IPS DF 6.9 (cell line): ENCODE measurements at regions not wholly inside any gene's neighbourhood (a gene's known extent, or its start where the extent isn't known, plus 50 kb on each side); places are given as distances from the start of the nearest gene placed in this dataset.

Experiments
- DNase-seq: peaks from one replicate; pipeline ENCODE4 v3.0.0-alpha.2; 2013; ENCODE audit warnings: low read depth, low spot score
- H3K27ac ChIP-seq: one replicate; pipeline ENCODE4 v1.5.1; 2013; ENCODE audit warnings: low read length, control low read depth
- H3K27me3 ChIP-seq: 2 replicates; pipeline ENCODE4 v1.6.1; 2013; ENCODE audit warnings: mild to moderate bottlenecking, low read length; ENCODE audit not compliant: control insufficient read depth, insufficient read depth
- H3K36me3 ChIP-seq: 2 replicates; pipeline ENCODE4 v1.6.1; 2013; ENCODE audit warnings: low read length; ENCODE audit not compliant: control insufficient read depth, insufficient read depth
- H3K4me1 ChIP-seq: 2 replicates; pipeline ENCODE4 v1.6.1; 2013; ENCODE audit warnings: low read length; ENCODE audit not compliant: control insufficient read depth, insufficient read depth
- H3K4me3 ChIP-seq: 2 replicates; pipeline ENCODE4 v1.5.1; 2013; ENCODE audit warnings: mild to moderate bottlenecking, low read length
- H3K9me3 ChIP-seq: 2 replicates; pipeline ENCODE4 v1.6.1; 2013; ENCODE audit warnings: low read length, inconsistent platforms; ENCODE audit not compliant: control insufficient read depth, insufficient read depth
- WGBS: extraction: QIAGEN DNeasy Blood & Tissue Kit; methylation state at CpG from one replicate; pipeline ENCODE4 v1.1.7; 2013; ENCODE audit warnings: mixed read lengths, missing lambda C conversion rate; ENCODE audit not compliant: insufficient read length, insufficient coverage; 5-methylcytosine and 5-hydroxymethylcytosine counted together

DNA sequence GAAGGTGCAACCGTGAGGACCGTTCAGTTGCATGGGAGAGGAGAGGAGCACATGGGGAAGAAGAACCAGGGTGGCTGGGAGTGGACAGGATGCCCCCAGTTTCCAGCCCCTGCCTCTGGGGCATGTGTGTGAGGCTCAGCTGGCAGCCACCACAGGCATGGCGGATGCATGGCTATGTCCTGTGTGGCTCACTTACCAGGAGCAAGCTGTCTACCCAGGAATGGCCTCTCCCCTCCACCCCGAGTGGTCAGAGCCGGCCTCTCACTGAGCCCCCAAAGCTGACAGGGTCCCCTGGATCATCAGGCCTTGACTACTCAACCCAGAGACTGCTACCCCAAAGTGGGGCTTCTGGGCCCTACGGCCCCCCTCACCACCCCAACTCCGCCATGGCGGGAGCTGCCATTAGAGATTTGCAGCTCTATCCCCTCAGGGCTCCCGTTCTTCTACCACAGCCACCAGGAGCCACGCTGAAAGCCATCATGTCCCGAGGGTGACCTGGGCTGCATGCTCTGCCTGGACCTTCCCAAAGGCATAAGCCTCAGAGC, 65.3 kb downstream of the RHOB start:
- H3K36me3 ChIP-seq = no peaks in the 10 kb centered on the region
- no peaks in the 10 kb centered on the region for H3K27me3 ChIP-seq
- no peaks in the 10 kb centered on the region; the same call in 1 of the 2 replicates for H3K9me3 ChIP-seq
- no peak for DNase-seq
- WGBS = no CpG with 5 or more reads among the region's 11 CpGs
- H3K27ac ChIP-seq = no peak overlapping the region
- H3K4me3 ChIP-seq = no peak overlapping the region
- H3K4me1 ChIP-seq = peaks cover 2% of the 10 kb centered on the region; the same call in 1 of the 2 replicates

DNA sequence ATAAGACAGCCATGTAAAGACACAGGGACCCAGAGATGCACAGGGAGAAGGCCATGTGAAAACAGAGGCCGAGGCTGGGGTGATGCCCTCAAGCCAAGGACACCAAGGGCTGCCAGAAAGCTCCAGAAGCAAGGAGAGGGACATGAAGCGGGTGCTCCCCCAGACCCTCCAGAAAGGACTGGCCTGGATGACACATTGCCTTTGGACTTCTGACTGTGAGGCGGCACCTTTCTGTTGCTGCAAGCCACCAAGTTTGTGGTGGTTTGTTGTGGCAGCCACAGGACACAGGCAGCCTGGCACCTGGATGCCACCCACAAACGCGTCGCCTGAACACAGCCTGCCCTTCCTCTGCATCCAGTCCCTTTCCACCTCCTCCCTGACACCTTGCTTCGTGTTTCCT, 67.1 kb downstream of the RHOB start:
- peaks cover 2% of the 10 kb centered on the region; the same call in 1 of the 2 replicates for H3K4me1 ChIP-seq
- H3K27me3 ChIP-seq = no peaks in the 10 kb centered on the region
- H3K4me3 ChIP-seq = no peak overlapping the region
- H3K9me3 ChIP-seq = no peaks in the 10 kb centered on the region
- no peaks in the 10 kb centered on the region for H3K36me3 ChIP-seq
- no peak for DNase-seq
- WGBS = no CpG with 5 or more reads among the region's 7 CpGs
- no peak overlapping the region for H3K27ac ChIP-seq

GRCh38 chr2:20514596-20515269, 67.9 kb downstream of the RHOB start:
- Histone ChIP-seq H3K36me3 (no peaks in the 10 kb centered on the region), H3K9me3 (no peaks in the 10 kb centered on the region), H3K4me3 (no peak overlapping the region), H3K4me1 (peaks cover 2% of the 10 kb centered on the region; the same call in 1 of the 2 replicates), H3K27ac (no peak overlapping the region), H3K27me3 (no peaks in the 10 kb centered on the region)
- WGBS = no CpG with 5 or more reads among the region's 8 CpGs
- DNase-seq = no peak

- WGBS = no CpG with 5 or more reads among the region's 14 CpGs
- Histone ChIP-seq H3K9me3 (no peaks in the 10 kb centered on the region), H3K4me3 (no peak overlapping the region), H3K27me3 (no peaks in the 10 kb centered on the region), H3K27ac (no peak overlapping the region), H3K4me1 (peaks cover 1% of the 10 kb centered on the region; the same call in 1 of the 2 replicates), H3K36me3 (no peaks in the 10 kb centered on the region)
- no peak for DNase-seq
Observed at GRCh38 chr2:20515290-20516220, 68.7 kb downstream of the RHOB start.

DNA sequence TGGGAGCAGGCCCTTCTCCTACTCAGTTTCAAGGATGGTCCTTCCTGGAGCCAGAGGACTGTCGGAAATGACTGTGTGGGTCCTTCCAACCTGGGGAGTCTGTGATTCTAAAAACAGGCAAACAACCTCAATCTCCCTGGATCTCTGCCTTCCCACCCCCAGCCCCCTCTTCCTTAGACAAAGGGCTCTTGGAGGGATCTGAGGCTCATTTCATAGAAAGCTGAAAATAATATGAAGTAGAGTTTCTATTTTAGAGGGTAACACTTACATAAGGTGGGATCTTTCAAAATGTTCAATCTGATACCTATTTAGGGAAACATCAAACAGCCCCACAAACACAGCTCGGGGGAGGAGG, 69.4 kb downstream of the RHOB start:
- H3K4me3 ChIP-seq = no peak overlapping the region
- H3K36me3 ChIP-seq = no peaks in the 10 kb centered on the region
- H3K27ac ChIP-seq = no peak overlapping the region
- H3K4me1 ChIP-seq = peaks cover 1% of the 10 kb centered on the region; the same call in 1 of the 2 replicates
- WGBS = no CpG with 5 or more reads among the region's 2 CpGs
- DNase-seq = no peak
- H3K9me3 ChIP-seq = no peaks in the 10 kb centered on the region
- no peaks in the 10 kb centered on the region for H3K27me3 ChIP-seq

DNA sequence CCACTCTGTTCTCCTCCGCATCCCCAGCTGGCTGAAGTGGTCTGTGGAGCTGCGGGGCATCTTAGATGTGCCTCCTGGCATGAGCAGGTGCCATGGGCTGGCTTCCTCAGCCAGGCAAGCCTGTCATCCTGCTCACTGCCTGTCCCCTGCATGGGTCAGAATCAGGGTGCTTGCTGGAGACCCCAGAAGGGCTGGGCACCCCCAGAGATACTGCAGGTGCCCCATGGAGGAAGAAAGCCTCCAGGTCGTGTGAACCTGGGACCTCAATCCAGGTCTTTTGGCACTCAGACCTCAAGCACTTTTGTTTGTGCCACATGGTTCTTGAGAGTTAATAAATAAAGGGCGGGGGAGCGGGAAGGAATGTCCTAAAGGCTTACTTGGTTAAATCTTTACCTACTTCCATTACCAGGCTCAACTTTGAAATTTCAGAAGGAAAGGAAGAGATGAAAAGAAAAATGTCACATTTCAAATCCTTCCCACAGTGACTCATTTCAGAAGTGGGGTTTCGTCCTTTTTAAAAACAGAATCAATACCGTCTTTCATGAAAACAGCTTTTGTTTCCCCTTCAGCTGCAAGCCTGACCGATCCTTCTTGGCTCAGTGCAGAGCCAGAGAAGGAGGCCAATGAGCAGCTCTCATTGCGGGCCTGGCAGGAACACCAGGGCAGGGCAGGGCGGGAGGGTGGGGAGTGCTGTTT, 69.9 kb downstream of the RHOB start:
- Histone ChIP-seq H3K36me3 (no peaks in the 10 kb centered on the region), H3K4me3 (no peak overlapping the region), H3K9me3 (no peaks in the 10 kb centered on the region), H3K4me1 (peaks cover 1% of the 10 kb centered on the region; the same call in 1 of the 2 replicates), H3K27me3 (no peaks in the 10 kb centered on the region), H3K27ac (no peak overlapping the region)
- no peak for DNase-seq
- WGBS = no CpG with 5 or more reads among the region's 10 CpGs

DNA sequence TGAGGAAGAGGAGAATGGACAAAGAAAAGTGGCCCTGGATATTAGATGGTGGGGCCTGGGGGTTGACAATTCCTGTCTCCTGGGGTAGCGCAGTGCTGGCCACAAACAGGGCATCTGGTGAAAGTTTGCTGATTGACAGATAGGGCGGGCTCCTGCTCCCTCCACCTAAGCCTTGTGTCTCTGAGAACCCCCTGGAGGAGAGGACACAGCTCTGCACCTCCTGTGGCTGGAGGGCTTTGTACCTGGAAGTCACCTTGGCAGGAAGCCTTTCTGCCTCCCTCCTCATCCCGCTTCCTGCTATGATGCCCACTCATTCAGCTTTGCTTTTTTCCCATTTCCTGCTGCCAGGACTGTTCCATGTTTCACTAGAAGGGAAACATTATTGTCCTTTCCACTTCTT, 72.4 kb downstream of the RHOB start:
- DNase-seq = no peak
- no CpG with 5 or more reads among the region's 3 CpGs for WGBS
- H3K27me3 ChIP-seq = no peaks in the 10 kb centered on the region
- no peak overlapping the region for H3K4me3 ChIP-seq
- H3K27ac ChIP-seq = no peak overlapping the region
- H3K36me3 ChIP-seq = no peaks in the 10 kb centered on the region
- peaks cover 1% of the 10 kb centered on the region; the same call in 1 of the 2 replicates for H3K4me1 ChIP-seq
- no peaks in the 10 kb centered on the region for H3K9me3 ChIP-seq

DNA sequence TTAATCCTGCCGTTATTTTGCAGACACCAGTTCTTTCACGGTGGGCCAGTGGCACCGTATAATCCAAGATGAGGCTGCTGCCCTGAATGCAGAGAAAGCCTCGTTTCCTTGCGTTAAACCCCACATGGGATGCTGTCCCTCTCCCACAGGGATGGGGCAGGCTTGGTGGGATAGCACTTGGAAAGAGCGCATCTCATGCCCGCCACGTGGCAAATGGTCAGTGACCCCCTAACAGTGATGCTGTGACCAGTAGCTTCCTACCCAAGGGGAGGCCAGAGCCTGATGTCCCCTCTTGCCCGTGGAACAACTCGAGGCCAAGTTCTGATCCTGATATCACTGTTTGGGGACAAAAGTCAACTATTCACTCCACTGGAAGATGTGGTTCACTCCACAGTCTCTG, 73.3 kb downstream of the RHOB start:
- DNase-seq = no peak
- WGBS = no CpG with 5 or more reads among the region's 10 CpGs
- Histone ChIP-seq H3K36me3 (no peaks in the 10 kb centered on the region), H3K4me3 (no peak overlapping the region), H3K27ac (no peak overlapping the region), H3K27me3 (no peaks in the 10 kb centered on the region), H3K4me1 (peaks cover 1% of the 10 kb centered on the region; the same call in 1 of the 2 replicates), H3K9me3 (no peaks in the 10 kb centered on the region)

- no CpG with 5 or more reads among the region's 4 CpGs for WGBS
- H3K27ac ChIP-seq = no peak overlapping the region
Observed at GRCh38 chr2:20521193-20521592, 74.3 kb downstream of the RHOB start.

GRCh38 chr2:20521682-20522189, 74.9 kb downstream of the RHOB start:
- Histone ChIP-seq H3K9me3 (no peaks in the 10 kb centered on the region), H3K27me3 (no peaks in the 10 kb centered on the region), H3K36me3 (no peaks in the 10 kb centered on the region), H3K27ac (no peak overlapping the region), H3K4me1 (peaks cover 1% of the 10 kb centered on the region; the same call in 1 of the 2 replicates), H3K4me3 (no peak overlapping the region)
- no peak for DNase-seq
- WGBS = no CpG with 5 or more reads among the region's 11 CpGs

More at GRCh38 chr2:20521193-20521592, 74.3 kb downstream of the RHOB start:
- no peak for DNase-seq
- Histone ChIP-seq H3K36me3 (no peaks in the 10 kb centered on the region), H3K4me3 (no peak overlapping the region), H3K27me3 (no peaks in the 10 kb centered on the region), H3K4me1 (peaks cover 1% of the 10 kb centered on the region; the same call in 1 of the 2 replicates), H3K9me3 (no peaks in the 10 kb centered on the region)
